Mesendoderm (in vitro differentiated cells): ENCODE measurements at regions not wholly inside any gene's neighbourhood (a gene's known extent, or its start where the extent isn't known, plus 50 kb on each side); places are given as distances from the start of the nearest gene placed in this dataset.
"Not testable (repeated sequence)": the region's sequence is repeated elsewhere in the genome, so short reads cannot be mapped to it uniquely, and the experiment has no call there.

Experiments
- DNase-seq: peaks from one replicate; pipeline ENCODE4 v3.0.0; 2013
- H2AK5ac ChIP-seq: 2 replicates; pipeline ENCODE4 v1.6.1; 2013; ENCODE audit warnings: low read length, inconsistent platforms
- H2BK120ac ChIP-seq: 2 replicates; pipeline ENCODE4 v1.6.1; 2013; ENCODE audit warnings: low read depth, mild to moderate bottlenecking, low read length, moderate library complexity, mixed read lengths
- H2BK15ac ChIP-seq: replicated peaks from 2 replicates; pipeline ENCODE4 v1.6.1; 2013; ENCODE audit warnings: low read depth, mild to moderate bottlenecking, moderate library complexity
- H2BK5ac ChIP-seq: 2 replicates; pipeline ENCODE4 v1.6.1; 2013; ENCODE audit warnings: low read length, inconsistent platforms
- H3K18ac ChIP-seq: 2 replicates; pipeline ENCODE4 v1.6.1; 2013; ENCODE audit warnings: mild to moderate bottlenecking, low read length, mixed read lengths
- H3K23ac ChIP-seq: one replicate; pipeline ENCODE4 v1.6.1; 2013; ENCODE audit warnings: low read length
- H3K27ac ChIP-seq: 2 replicates; pipeline ENCODE4 v1.5.1; 2013; ENCODE audit warnings: low read depth, mild to moderate bottlenecking, inconsistent platforms, low read length, moderate library complexity
- H3K27me3 ChIP-seq: 2 replicates; pipeline ENCODE4 v1.6.1; 2013; ENCODE audit warnings: low read length, control low read depth, mild to moderate bottlenecking, inconsistent platforms; ENCODE audit not compliant: insufficient read depth, poor library complexity
- H3K36me3 ChIP-seq: 2 replicates; pipeline ENCODE4 v1.6.1; 2013; ENCODE audit warnings: low read length, inconsistent platforms; ENCODE audit not compliant: control insufficient read depth, insufficient read depth
- H3K4ac ChIP-seq: one replicate; pipeline ENCODE4 v1.6.1; 2013; ENCODE audit warnings: low read depth, mild to moderate bottlenecking, low read length, moderate library complexity
- H3K4me1 ChIP-seq: 2 replicates; pipeline ENCODE4 v1.6.1; 2013; ENCODE audit warnings: low read depth, low read length, inconsistent platforms; ENCODE audit not compliant: control insufficient read depth
- H3K4me2 ChIP-seq: 2 replicates; pipeline ENCODE4 v1.6.1; 2013; ENCODE audit warnings: low read length
- H3K4me3 ChIP-seq: 2 replicates; pipeline ENCODE4 v1.5.1; 2013; ENCODE audit warnings: mild to moderate bottlenecking, low read length
- H3K56ac ChIP-seq: one replicate; pipeline ENCODE4 v1.6.1; 2013; ENCODE audit warnings: low read length
- H3K79me1 ChIP-seq: 2 replicates; pipeline ENCODE4 v1.6.1; 2013; ENCODE audit warnings: low read length, inconsistent platforms
- H3K79me2 ChIP-seq: 2 replicates; pipeline ENCODE4 v1.6.1; 2013; ENCODE audit warnings: mild to moderate bottlenecking, low read length; ENCODE audit not compliant: control insufficient read depth, insufficient read depth
- H3K9ac ChIP-seq: 2 replicates; pipeline ENCODE4 v1.6.1; 2013; ENCODE audit warnings: low read length, inconsistent platforms
- H4K5ac ChIP-seq: one replicate; pipeline ENCODE4 v1.6.1; 2013; ENCODE audit warnings: low read length
- H4K8ac ChIP-seq: one replicate; pipeline ENCODE4 v1.6.1; 2013; ENCODE audit warnings: low read depth, mild to moderate bottlenecking, control low read depth, low read length, moderate library complexity
- WGBS: extraction: QIAGEN DNeasy Blood & Tissue Kit; methylation state at CpG from one replicate; pipeline ENCODE4 v1.1.7; 2013; ENCODE audit warnings: low lambda C conversion rate, missing lambda C conversion rate; ENCODE audit not compliant: insufficient coverage; ENCODE audit errors: extremely low coverage; 5-methylcytosine and 5-hydroxymethylcytosine counted together

DNA sequence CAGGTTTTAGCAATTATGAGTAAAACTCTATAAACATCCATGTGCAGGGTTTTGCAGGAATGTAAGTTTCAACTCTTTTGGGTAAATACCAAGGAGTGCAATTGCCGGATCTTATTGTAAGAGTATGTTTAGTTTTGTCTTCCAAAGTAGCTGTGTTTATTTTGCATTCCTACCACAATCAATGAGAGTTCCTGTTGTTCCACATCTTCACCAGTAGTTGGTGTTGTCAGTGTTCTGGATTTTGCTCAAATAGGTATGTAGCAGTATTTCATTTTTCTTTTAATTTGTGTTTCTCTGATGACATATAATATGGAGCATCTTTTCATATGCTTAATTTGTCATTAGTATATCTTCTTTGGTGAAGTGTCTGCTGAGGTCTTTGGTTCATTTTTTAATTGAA lies 185.1 kb upstream of the GALNT15 start:
- Histone ChIP-seq H4K5ac (no peak overlapping the region), H3K79me2 (no peaks in the 10 kb centered on the region), H3K79me1 (no peaks in the 10 kb centered on the region), H3K23ac (no peak overlapping the region), H3K4me1 (no peaks in the 10 kb centered on the region), H3K4me2 (no peak overlapping the region), H3K27me3 (no peaks in the 10 kb centered on the region), H3K56ac (no peak overlapping the region), H3K4me3 (no peak overlapping the region), H4K8ac (no peak overlapping the region), H3K4ac (no peak overlapping the region), H3K18ac (no peak overlapping the region), H2BK5ac (no peak overlapping the region), H2BK120ac (no peak overlapping the region), H3K9ac (no peak overlapping the region), H3K36me3 (no peaks in the 10 kb centered on the region), H2BK15ac (no peak overlapping the region), H2AK5ac (no peak overlapping the region), H3K27ac (no peak overlapping the region)
- whole genome bisulfite sequencing, result no CpG with 5 or more reads among the region's 1 CpG
- DNase-seq, result no peak

DNA sequence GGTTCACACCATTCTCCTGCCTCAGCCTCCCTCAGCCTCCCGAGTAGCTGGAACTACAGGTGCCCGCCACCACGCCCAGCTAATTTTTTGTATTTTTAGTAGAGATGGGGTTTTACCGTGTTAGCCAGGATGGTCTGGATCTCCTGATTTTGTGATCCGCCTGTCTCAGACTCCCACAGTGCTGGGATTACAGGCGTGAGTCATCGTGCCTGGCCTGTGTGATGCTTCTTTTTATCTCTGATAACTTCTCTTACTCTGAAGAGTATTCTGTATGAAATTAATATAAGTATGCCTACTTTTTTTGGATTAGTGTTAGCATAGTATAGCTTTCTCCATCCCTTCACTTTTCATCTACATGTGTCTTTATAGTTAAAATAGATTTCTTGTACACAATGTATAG lies 180.8 kb upstream of the GALNT15 start:
- not testable (repeated sequence) for H3K9ac ChIP-seq, H3K4me3 ChIP-seq, H3K4me2 ChIP-seq, H4K8ac ChIP-seq, H3K27ac ChIP-seq, H3K27me3 ChIP-seq, H3K4me1 ChIP-seq, H3K36me3 ChIP-seq, H3K56ac ChIP-seq, H4K5ac ChIP-seq, H3K4ac ChIP-seq, H2BK5ac ChIP-seq, H3K79me1 ChIP-seq, H3K18ac ChIP-seq, H2AK5ac ChIP-seq, H3K79me2 ChIP-seq, H3K23ac ChIP-seq, H2BK120ac ChIP-seq, DNase-seq, H2BK15ac ChIP-seq
- whole genome bisulfite sequencing, result no CpG with 5 or more reads among the region's 7 CpGs

DNA sequence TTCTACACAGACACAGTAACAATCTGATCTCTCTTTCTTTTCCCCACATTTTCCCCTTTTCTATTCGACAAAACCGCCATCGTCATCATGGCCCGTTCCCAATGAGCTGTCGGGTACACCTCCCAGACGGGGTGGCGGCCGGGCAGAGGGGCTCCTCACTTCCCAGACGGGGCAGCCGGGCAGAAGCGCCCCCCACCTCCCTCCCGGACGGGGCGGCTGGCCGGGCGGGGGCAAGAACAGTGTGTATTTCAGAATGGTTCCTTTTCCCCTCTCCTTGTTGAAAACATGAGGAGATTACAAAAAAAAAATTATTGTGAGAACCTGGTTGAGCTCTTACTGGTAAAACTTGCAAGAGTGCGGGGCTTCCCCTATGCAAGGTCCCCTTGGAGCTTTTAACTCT lies 178.0 kb upstream of the GALNT15 start:
- not testable (repeated sequence) for H3K79me1 ChIP-seq, H2BK15ac ChIP-seq, H3K4me3 ChIP-seq, H3K4me1 ChIP-seq, H3K27me3 ChIP-seq, H4K8ac ChIP-seq, H3K9ac ChIP-seq, H2BK5ac ChIP-seq, H3K23ac ChIP-seq, H3K56ac ChIP-seq, H3K27ac ChIP-seq, DNase-seq, H2BK120ac ChIP-seq, H3K36me3 ChIP-seq, H3K4ac ChIP-seq, H3K18ac ChIP-seq, H2AK5ac ChIP-seq, H3K4me2 ChIP-seq, H3K79me2 ChIP-seq, H4K5ac ChIP-seq
- WGBS, result no CpG with 5 or more reads among the region's 17 CpGs

DNA sequence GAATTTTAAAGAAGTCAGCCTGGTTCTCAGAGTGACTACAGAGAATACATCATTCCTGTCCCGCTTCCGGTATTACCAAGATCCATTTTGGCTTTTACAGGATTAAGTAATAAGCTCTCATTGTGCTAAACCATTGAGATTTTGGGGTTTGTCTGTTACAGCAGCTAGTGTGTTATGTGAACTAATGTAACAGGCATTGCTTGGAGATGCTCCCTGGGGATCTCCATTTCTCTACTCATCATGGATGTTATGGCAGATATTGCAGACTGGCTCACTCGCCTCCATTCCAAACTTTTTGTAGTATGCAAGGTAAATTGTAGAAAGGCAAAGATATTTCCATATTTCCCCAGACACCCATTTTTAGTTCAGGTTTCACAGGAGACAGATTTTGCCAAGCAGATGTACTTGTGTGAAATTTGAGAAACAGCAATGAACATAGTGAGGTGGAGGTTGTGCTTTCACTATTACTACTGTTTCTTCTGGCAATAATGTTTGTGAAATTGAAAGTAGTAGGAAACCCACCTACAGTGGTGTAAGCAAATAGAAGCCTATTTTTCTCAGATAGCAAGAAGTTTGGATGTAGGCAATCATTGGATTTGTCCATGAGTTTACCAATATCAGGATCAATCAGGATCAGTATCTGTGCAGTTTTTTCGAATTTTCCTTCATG lies 177.1 kb upstream of the GALNT15 start:
- H3K23ac ChIP-seq, result no peak overlapping the region
- H3K27me3 ChIP-seq, result no peaks in the 10 kb centered on the region
- H3K79me1 ChIP-seq, result no peaks in the 10 kb centered on the region

DNA sequence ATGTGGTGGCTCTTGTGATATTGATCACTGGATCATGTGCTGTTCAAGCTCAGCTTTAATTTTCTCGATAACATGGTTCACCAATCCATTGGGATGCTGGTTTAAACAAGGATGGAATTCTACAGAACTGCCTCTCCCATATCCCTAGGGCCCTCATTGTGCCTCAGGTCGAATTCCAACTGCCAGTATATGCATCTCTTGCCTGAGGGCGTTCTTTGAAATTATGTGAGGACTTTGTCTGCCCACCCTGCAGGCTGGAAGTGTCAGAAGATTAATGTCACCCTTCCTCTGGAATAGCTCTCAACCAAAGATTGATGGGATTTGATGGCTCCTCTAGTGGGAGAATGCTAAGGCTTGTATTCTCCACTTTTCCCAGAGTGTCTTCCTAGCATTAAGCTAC lies 175.6 kb upstream of the GALNT15 start:
- no peaks in the 10 kb centered on the region for H3K27me3 ChIP-seq
- H2BK120ac ChIP-seq, result no peak overlapping the region
- H3K36me3 ChIP-seq, result no peaks in the 10 kb centered on the region
- WGBS, result no CpG with 5 or more reads among the region's 3 CpGs
- H3K4ac ChIP-seq, result no peak overlapping the region
- H3K79me1 ChIP-seq, result no peaks in the 10 kb centered on the region
- no peak overlapping the region for H4K5ac ChIP-seq
- no peak overlapping the region for H3K23ac ChIP-seq
- no peak overlapping the region for H3K9ac ChIP-seq
- no peak overlapping the region for H3K27ac ChIP-seq
- no peak overlapping the region for H2BK5ac ChIP-seq
- no peaks in the 10 kb centered on the region for H3K79me2 ChIP-seq
- no peak for DNase-seq
- no peak overlapping the region for H3K56ac ChIP-seq
- H3K4me2 ChIP-seq, result no peak overlapping the region
- no peak overlapping the region for H3K18ac ChIP-seq
- H2AK5ac ChIP-seq, result no peak overlapping the region
- H4K8ac ChIP-seq, result no peak overlapping the region
- no peaks in the 10 kb centered on the region for H3K4me1 ChIP-seq
- H3K4me3 ChIP-seq, result no peak overlapping the region
- no peak overlapping the region for H2BK15ac ChIP-seq

More for the DNA sequence above, 177.1 kb upstream of the GALNT15 start:
- Histone ChIP-seq H2BK15ac (no peak overlapping the region), H3K4me1 (no peaks in the 10 kb centered on the region), H3K4me3 (no peak overlapping the region), H2BK5ac (no peak overlapping the region), H3K4me2 (no peak overlapping the region), H3K36me3 (no peaks in the 10 kb centered on the region), H3K56ac (no peak overlapping the region), H2BK120ac (no peak overlapping the region), H3K4ac (no peak overlapping the region), H4K5ac (no peak overlapping the region), H3K79me2 (no peaks in the 10 kb centered on the region), H3K18ac (no peak overlapping the region), H4K8ac (no peak overlapping the region), H3K27ac (no peak overlapping the region), H2AK5ac (no peak overlapping the region), H3K9ac (no peak overlapping the region)
- no CpG with 5 or more reads among the region's 4 CpGs for WGBS
- no peak for DNase-seq

DNA sequence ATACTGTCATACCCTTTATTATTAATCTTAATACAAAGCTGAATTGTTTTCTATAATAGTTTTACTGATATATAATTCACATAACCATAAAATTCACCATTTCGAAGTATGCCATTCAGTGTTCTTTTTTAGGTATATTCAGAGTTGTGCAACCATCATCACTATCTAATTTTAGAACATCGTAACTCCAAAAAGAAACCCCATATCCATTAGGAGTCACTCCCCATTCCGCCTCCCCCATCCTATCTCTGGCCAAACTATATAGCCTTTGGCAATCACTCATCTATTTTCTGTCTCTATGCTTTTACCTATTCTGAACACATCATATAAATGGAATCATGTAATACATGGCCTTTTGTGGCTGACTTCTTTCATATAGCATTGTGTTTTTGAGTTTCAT lies 169.7 kb upstream of the GALNT15 start:
- WGBS, result no CpG with 5 or more reads among the region's 3 CpGs
- no peak overlapping the region for H2BK15ac ChIP-seq

More for the DNA sequence above, 169.7 kb upstream of the GALNT15 start:
- Histone ChIP-seq H3K4me1 (no peaks in the 10 kb centered on the region), H3K4me3 (no peak overlapping the region), H3K9ac (no peak overlapping the region), H4K5ac (no peak overlapping the region), H2AK5ac (no peak overlapping the region), H4K8ac (no peak overlapping the region), H3K18ac (no peak overlapping the region), H3K4me2 (no peak overlapping the region), H3K27ac (no peak overlapping the region), H3K79me2 (no peaks in the 10 kb centered on the region), H3K4ac (no peak overlapping the region), H3K36me3 (no peaks in the 10 kb centered on the region), H3K56ac (no peak overlapping the region), H2BK120ac (no peak overlapping the region), H3K23ac (no peak overlapping the region), H3K79me1 (no peaks in the 10 kb centered on the region), H2BK5ac (no peak overlapping the region), H3K27me3 (no peaks in the 10 kb centered on the region)
- DNase-seq, result no peak
